ENCODE measurements at regions not wholly inside any gene's neighbourhood (a gene's known extent, or its start where the extent isn't known, plus 50 kb on each side); places are given as distances from the start of the nearest gene placed in this dataset.

DNA sequence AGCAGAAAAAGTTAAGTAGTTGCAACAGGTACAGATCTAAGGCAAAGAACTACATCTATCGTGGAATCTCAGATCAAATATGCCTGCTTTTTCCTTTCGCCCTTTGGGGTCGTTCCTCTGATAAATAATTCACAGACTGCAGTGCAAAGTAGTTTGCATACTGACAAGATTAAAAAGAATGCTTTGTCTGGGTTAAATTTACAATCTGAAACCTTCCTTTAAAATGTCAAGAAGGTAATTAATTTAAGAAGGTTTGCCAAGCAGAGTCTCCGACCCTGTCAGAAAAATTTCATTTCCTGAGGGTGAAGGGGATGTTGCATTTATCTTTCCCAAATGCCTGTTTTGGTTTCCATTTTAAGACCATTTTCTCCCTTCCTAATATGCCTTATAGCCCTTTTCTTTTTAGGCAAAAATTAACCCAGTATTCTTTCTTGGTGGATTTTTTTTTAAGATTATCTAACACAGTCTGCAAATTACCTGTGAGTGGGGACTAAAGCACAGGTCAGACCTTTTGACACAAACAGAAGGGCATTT, 406.9 kb downstream of the LRIG3 start (continued):
- TF ChIP-seq ZFX (IDR thresholded peaks at IDR 0.05) = no peak

DNA sequence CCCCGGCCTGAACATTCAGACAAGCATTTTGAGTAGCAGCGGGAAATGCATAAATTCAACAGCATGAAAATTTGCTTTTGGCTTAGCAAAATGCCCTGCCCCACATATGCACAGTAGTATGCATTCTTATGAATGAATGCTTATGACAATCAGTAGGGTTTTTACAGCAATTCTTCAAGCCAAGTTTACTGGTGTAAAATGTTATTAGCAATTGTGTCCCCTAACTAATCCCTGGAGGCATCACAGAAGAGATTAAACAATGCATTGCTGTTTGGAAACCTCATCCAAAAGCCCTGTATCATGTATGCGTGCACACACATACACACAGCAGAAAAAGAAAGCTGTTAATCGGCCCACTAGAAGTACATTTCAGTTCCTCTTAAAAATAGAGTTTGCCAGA, 406.5 kb downstream of the LRIG3 start:
- no peak for TF ChIP-seq POLR2A (IDR thresholded peaks at IDR 0.05; ENCODE audit: borderline replicate concordance, extremely low read depth, insufficient read depth, insufficient read length)
- no peak for TF ChIP-seq YY1 (IDR thresholded peaks at IDR 0.05; ENCODE audit: extremely low read depth, insufficient replicate concordance, low read depth, low read length)
- TF ChIP-seq JUND (IDR thresholded peaks at IDR 0.05) = no peak
- TF ChIP-seq CTCF (IDR thresholded peaks at IDR 0.05 in 2 of 3, conservative IDR thresholded peaks at IDR 0.05 in 1 of 3; ENCODE audit: borderline replicate concordance in 1 of 3, insufficient read depth in 1 of 3, low read depth in 2 of 3, low read length in 2 of 3) = no peak
- TF ChIP-seq ZFX (IDR thresholded peaks at IDR 0.05) = no peak
- no peak for TF ChIP-seq CBX3 (IDR thresholded peaks at IDR 0.05; ENCODE audit: low read depth)
- TF ChIP-seq SP1 (IDR thresholded peaks at IDR 0.05; ENCODE audit: low read depth) = no peak
- no peak for TF ChIP-seq EZH2 (IDR thresholded peaks at IDR 0.05)
- ChIA-PET RAD21 (ENCODE audit: low non-redundant PET in 1 of 2, low total read pairs in 2 of 2, uncharacterized antibody in 2 of 2, unreplicated experiment in 2 of 2) (no interaction called here), CTCF (no interaction called here), POLR2A (no interaction called here)
- Histone ChIP-seq H3K4me2 (ENCODE audit: low read length) (no peak overlapping the region), H3K36me3 (ENCODE audit: control insufficient read depth in 1 of 2, insufficient read depth in 2 of 2, low read length in 2 of 2) (no peaks in the 10 kb centered on the region), H3K79me2 (ENCODE audit: insufficient read depth, low read length) (no peaks in the 10 kb centered on the region), H3K4me3 (replicated peaks in 1 of 2; ENCODE audit: low read depth in 1 of 2, low read length in 2 of 2) (no peak overlapping the region), H3K9ac (ENCODE audit: low read length) (no peak overlapping the region), H3K4me1 (ENCODE audit: control insufficient read depth in 1 of 2, insufficient read depth in 2 of 2, low read length in 2 of 2) (no peaks in the 10 kb centered on the region), H4K20me1 (ENCODE audit: insufficient read depth) (no peaks in the 10 kb centered on the region), H3K27ac (ENCODE audit: low read depth, low read length) (no peak overlapping the region), H3K9me2 (ENCODE audit: insufficient read depth) (no peaks in the 10 kb centered on the region), H3K27me3 (ENCODE audit: insufficient read depth, low read length) (no peaks in the 10 kb centered on the region), H2AFZ (ENCODE audit: low read depth, low read length, poor library complexity, severe bottlenecking) (no peak overlapping the region), H3K9me3 (ENCODE audit: control insufficient read depth in 1 of 2, insufficient read depth in 1 of 2, low read depth in 1 of 2, low read length in 2 of 2) (peaks cover 0 to 9% of the 10 kb centered on the region in 2 experiments; a peak in 1 of 4 replicates)
- intact Hi-C loops (cut with micrococcal nuclease) = no loop called here
- no TSS peak for BruUV-seq (replicated peaks)
- DNase-seq (ENCODE audit: low read depth, low spot score) (no peak), ATAC-seq (no peak)
